HL-60 (cell line): ENCODE measurements at regions not wholly inside any gene's neighbourhood (a gene's known extent, or its start where the extent isn't known, plus 50 kb on each side); places are given as distances from the start of the nearest gene placed in this dataset.

Experiments used
- DNase-seq, 2 experiments: peaks; one replicate each; pipeline ENCODE4 v3.0.0-alpha.2; 2010 to 2020; ENCODE audit warnings: low read depth in 1 of 2, low spot score in 1 of 2
- H3K27ac ChIP-seq: fragments of 250-450 bp; sonication (Bioruptor Pico); replicated peaks from 2 replicates; pipeline ENCODE4 v1.5.1; 2020; ENCODE audit warnings: mild to moderate bottlenecking, moderate library complexity
- H3K27me3 ChIP-seq: fragments of 250-450 bp; sonication (Bioruptor Pico); 2 replicates; pipeline ENCODE4 v1.5.1; 2021; ENCODE audit warnings: mild to moderate bottlenecking, moderate library complexity; ENCODE audit not compliant: insufficient read depth, poor library complexity, severe bottlenecking
- H3K4me3 ChIP-seq: replicated peaks from 2 replicates; pipeline ENCODE4 v1.5.1; 2011; ENCODE audit warnings: mild to moderate bottlenecking, control low read depth, low read length; ENCODE audit not compliant: insufficient read depth
- GABPA ChIP-seq: IDR thresholded peaks from 2 replicates; pipeline ENCODE4 v1.6.1; 2012; ENCODE audit warnings: low read depth
- POLR2AphosphoS5 ChIP-seq: IDR thresholded peaks from 2 replicates; pipeline ENCODE4 v1.6.1; 2012; ENCODE audit warnings: low read depth
- REST ChIP-seq: IDR thresholded peaks from 2 replicates; pipeline ENCODE4 v1.6.1; 2012; ENCODE audit warnings: low read depth; ENCODE audit not compliant: insufficient replicate concordance
- SPI1 ChIP-seq: IDR thresholded peaks from 2 replicates; pipeline ENCODE4 v1.6.1; 2012; ENCODE audit warnings: low read depth, mild to moderate bottlenecking, borderline replicate concordance
- TF ChIP-seq, protein P1 (sequence below): IDR thresholded peaks from one replicate; pipeline ENCODE4 v1.5.1; 2011; ENCODE audit warnings: low read length, control low read depth, inconsistent platforms; ENCODE audit not compliant: insufficient read depth

- H3K27ac ChIP-seq, result no peak overlapping the region
- no peak for DNase-seq
- H3K4me3 ChIP-seq, result no peak overlapping the region
- TF ChIP-seq GABPA (no peak), SPI1 (no peak), POLR2AphosphoS5 (no peak), REST (no peak)
- TF ChIP-seq, protein P1, sequence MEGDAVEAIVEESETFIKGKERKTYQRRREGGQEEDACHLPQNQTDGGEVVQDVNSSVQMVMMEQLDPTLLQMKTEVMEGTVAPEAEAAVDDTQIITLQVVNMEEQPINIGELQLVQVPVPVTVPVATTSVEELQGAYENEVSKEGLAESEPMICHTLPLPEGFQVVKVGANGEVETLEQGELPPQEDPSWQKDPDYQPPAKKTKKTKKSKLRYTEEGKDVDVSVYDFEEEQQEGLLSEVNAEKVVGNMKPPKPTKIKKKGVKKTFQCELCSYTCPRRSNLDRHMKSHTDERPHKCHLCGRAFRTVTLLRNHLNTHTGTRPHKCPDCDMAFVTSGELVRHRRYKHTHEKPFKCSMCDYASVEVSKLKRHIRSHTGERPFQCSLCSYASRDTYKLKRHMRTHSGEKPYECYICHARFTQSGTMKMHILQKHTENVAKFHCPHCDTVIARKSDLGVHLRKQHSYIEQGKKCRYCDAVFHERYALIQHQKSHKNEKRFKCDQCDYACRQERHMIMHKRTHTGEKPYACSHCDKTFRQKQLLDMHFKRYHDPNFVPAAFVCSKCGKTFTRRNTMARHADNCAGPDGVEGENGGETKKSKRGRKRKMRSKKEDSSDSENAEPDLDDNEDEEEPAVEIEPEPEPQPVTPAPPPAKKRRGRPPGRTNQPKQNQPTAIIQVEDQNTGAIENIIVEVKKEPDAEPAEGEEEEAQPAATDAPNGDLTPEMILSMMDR, result no peak
- no peaks in the 10 kb centered on the region for H3K27me3 ChIP-seq
Observed at GRCh38 chr6:19261642-19262041, 575.5 kb upstream of the ID4 start.

- TF ChIP-seq POLR2AphosphoS5 (no peak), GABPA (no peak), SPI1 (no peak), REST (no peak)
- TF ChIP-seq, protein P1, result no peak
- H3K4me3 ChIP-seq, result no peak overlapping the region
Observed at GRCh38 chr6:19268117-19268516, 569.1 kb upstream of the ID4 start.

GRCh38 chr6:19268718-19269117 lies 568.5 kb upstream of the ID4 start:
- Histone ChIP-seq H3K27ac (no peak overlapping the region), H3K4me3 (no peak overlapping the region), H3K27me3 (no peaks in the 10 kb centered on the region)
- DNase-seq, result no peak
- TF ChIP-seq SPI1 (no peak), REST (no peak)
- TF ChIP-seq, protein P1, result no peak

More at GRCh38 chr6:19268117-19268516, 569.1 kb upstream of the ID4 start:
- no peaks in the 10 kb centered on the region for H3K27me3 ChIP-seq
- H3K27ac ChIP-seq, result no peak overlapping the region
- no peak for DNase-seq
